A673 (cell line): ENCODE measurements at regions not wholly inside any gene's neighbourhood (a gene's known extent, or its start where the extent isn't known, plus 50 kb on each side); places are given as distances from the start of the nearest gene placed in this dataset.

Experiments used
- EZH2 ChIP-seq: fragments of 200-600 bp; sonication (generic); IDR thresholded peaks from 2 replicates; pipeline ENCODE4 v1.6.1; 2017; ENCODE audit warnings: borderline replicate concordance, low read depth, mild to moderate bottlenecking, mixed read lengths, antibody characterized with exemption, low read length; ENCODE audit not compliant: poor library complexity, severe bottlenecking
- TF ChIP-seq, protein P1 (sequence below): fragments of 300-800, 200-600 bp; sonication (generic); conservative IDR thresholded peaks from 2 replicates; pipeline ENCODE4 v1.5.1; 2017; ENCODE audit warnings: low read depth, mild to moderate bottlenecking, antibody characterized with exemption, low read length, moderate library complexity, mixed read lengths

DNA sequence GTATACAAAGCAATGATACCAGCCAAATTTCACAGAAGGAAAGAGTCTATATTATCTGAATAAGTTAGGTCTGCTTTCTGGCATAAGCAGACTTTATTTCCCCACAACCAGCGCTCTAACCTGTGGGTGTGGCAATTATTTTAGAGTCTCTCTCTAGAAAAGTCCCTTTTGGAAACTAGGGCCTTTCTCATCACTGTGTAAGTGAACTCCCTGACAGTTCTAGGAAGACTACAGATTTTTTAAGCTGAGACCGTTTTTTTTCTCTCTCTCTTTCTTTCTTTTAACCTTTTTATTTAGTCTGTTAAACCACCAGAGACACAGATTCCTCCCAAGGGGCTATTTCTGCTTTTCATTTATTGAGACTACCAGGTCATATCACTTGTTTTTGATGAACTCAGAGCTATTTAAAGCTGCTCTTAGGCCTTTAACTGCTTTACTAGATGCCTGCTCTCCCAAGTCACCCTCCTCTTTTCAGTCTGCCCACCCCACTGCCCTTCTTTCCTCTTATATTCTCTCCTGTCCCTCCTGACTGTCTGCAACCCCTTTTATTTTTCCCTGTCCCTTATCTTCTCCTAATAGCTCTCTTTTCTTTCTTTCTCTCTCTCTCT lies 69.2 kb upstream of the ARHGAP5 start:
- TF ChIP-seq, protein P1, sequence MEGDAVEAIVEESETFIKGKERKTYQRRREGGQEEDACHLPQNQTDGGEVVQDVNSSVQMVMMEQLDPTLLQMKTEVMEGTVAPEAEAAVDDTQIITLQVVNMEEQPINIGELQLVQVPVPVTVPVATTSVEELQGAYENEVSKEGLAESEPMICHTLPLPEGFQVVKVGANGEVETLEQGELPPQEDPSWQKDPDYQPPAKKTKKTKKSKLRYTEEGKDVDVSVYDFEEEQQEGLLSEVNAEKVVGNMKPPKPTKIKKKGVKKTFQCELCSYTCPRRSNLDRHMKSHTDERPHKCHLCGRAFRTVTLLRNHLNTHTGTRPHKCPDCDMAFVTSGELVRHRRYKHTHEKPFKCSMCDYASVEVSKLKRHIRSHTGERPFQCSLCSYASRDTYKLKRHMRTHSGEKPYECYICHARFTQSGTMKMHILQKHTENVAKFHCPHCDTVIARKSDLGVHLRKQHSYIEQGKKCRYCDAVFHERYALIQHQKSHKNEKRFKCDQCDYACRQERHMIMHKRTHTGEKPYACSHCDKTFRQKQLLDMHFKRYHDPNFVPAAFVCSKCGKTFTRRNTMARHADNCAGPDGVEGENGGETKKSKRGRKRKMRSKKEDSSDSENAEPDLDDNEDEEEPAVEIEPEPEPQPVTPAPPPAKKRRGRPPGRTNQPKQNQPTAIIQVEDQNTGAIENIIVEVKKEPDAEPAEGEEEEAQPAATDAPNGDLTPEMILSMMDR: no peak
- no peak for TF ChIP-seq EZH2
